ENCODE measurements at regions not wholly inside any gene's neighbourhood (a gene's known extent, or its start where the extent isn't known, plus 50 kb on each side); places are given as distances from the start of the nearest gene placed in this dataset.

GRCh38 chr2:59322005-59322404 is 1080.9 kb upstream of the FANCL start:
- no peak for TF ChIP-seq CTCF (IDR thresholded peaks at IDR 0.05)
- no peak for TF ChIP-seq EP300 (IDR thresholded peaks at IDR 0.05; ENCODE audit: low read depth)
- TF ChIP-seq POLR2A (IDR thresholded peaks at IDR 0.05): no peak

Data from transverse colon (tissue), 3 donors.